ENCODE measurements at regions not wholly inside any gene's neighbourhood (a gene's known extent, or its start where the extent isn't known, plus 50 kb on each side); places are given as distances from the start of the nearest gene placed in this dataset.

GRCh38 chr6:25058941-25059340, 123.2 kb upstream of the RIPOR2 start:
- no peak for TF ChIP-seq CSRNP3 (CRISPR knock-in tag; IDR thresholded peaks at IDR 0.05)
- TF ChIP-seq BACH2 (CRISPR knock-in tag; IDR thresholded peaks at IDR 0.05; ENCODE audit: borderline replicate concordance): no peak
- no peak for TF ChIP-seq ARNTL (CRISPR knock-in tag; IDR thresholded peaks at IDR 0.05; ENCODE audit: borderline replicate concordance, low read depth)
- no peak for TF ChIP-seq PATZ1 (CRISPR knock-in tag; IDR thresholded peaks at IDR 0.05; ENCODE audit: borderline replicate concordance)
- no peak for TF ChIP-seq TSHZ2 (CRISPR knock-in tag; IDR thresholded peaks at IDR 0.05)
- no peak for TF ChIP-seq OSR1 (CRISPR knock-in tag; IDR thresholded peaks at IDR 0.05)
- TF ChIP-seq RARB (CRISPR knock-in tag; IDR thresholded peaks at IDR 0.05): no peak
- no peak for TF ChIP-seq TCF4 (CRISPR knock-in tag; IDR thresholded peaks at IDR 0.05; ENCODE audit: borderline replicate concordance)
- TF ChIP-seq, protein P1, sequence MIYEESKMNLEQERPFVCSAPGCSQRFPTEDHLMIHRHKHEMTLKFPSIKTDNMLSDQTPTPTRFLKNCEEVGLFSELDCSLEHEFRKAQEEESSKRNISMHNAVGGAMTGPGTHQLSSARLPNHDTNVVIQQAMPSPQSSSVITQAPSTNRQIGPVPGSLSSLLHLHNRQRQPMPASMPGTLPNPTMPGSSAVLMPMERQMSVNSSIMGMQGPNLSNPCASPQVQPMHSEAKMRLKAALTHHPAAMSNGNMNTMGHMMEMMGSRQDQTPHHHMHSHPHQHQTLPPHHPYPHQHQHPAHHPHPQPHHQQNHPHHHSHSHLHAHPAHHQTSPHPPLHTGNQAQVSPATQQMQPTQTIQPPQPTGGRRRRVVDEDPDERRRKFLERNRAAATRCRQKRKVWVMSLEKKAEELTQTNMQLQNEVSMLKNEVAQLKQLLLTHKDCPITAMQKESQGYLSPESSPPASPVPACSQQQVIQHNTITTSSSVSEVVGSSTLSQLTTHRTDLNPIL (CRISPR knock-in tag; IDR thresholded peaks at IDR 0.05; ENCODE audit: low read depth): no peak
- TF ChIP-seq ISL1 (CRISPR knock-in tag; IDR thresholded peaks at IDR 0.05): no peak
- TF ChIP-seq ZFP30 (CRISPR knock-in tag; IDR thresholded peaks at IDR 0.05): no peak
- no peak for TF ChIP-seq ZNF70 (CRISPR knock-in tag; IDR thresholded peaks at IDR 0.05)
- TF ChIP-seq ZNF8 (CRISPR knock-in tag; IDR thresholded peaks at IDR 0.05): no peak

Data from SK-N-SH treated with all-trans-retinoic acid at 6 μM for 48 hours (cell line).